GM04504 (cell line): ENCODE measurements at regions not wholly inside any gene's neighbourhood (a gene's known extent, or its start where the extent isn't known, plus 50 kb on each side); places are given as distances from the start of the nearest gene placed in this dataset.
"Not testable (repeated sequence)": the region's sequence is repeated elsewhere in the genome, so short reads cannot be mapped to it uniquely, and the experiment has no call there.

Experiments
- DNase-seq: peaks from one replicate; pipeline ENCODE4 v3.0.0-alpha.2; 2012; ENCODE audit warnings: low read depth

GRCh38 chr3:140870351-140870750 lies 71.3 kb upstream of the SLC25A36 start:
- DNase-seq: no peak

DNA sequence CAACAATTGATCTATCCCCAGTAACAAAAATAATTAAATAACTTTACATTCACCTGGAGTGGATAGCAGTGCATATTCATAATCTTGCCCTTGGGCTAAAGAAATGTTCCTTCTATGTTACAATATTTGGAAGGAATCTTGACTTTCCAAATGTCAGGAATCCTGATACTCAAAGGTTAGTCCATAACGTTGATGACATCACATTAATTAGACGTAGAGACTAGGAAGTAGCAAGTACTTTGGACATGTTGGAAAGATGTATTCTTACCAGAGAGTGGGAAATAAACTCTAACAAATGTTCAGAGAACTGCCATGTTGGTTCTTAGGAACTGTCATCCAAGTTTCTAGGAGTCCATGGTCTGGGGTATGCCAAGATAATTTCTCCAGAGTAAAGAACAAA lies 70.6 kb upstream of the SLC25A36 start:
- no peak for DNase-seq

GRCh38 chr3:140872165-140872564 lies 69.5 kb upstream of the SLC25A36 start:
- DNase-seq: not testable (repeated sequence)

GRCh38 chr3:140883428-140884040 lies 58.1 kb upstream of the SLC25A36 start:
- DNase-seq: no peak

DNA sequence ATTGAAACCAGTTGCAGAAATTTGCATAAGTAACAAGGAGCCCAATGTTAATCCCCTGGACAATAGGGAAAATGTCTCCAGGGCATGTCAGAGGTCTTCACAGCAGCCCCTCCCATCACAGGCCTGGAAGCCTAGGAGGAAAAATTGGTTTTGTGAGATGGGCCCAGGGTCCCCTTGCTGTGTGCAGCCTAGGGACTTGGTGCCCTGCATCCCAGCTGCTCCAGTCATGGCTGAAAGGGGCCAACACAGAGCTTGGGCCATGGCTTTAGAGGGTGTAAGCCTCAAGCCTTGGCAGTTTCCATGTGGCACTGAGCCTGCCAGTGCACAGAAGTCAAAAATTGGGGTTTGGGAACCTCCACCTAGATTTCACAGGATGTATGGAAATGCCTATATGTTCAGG lies 55.9 kb upstream of the SLC25A36 start:
- DNase-seq: not testable (repeated sequence)
